HG03439 (cell line): ENCODE measurements at regions not wholly inside any gene's neighbourhood (a gene's known extent, or its start where the extent isn't known, plus 50 kb on each side); places are given as distances from the start of the nearest gene placed in this dataset.
A peak's percentile ranks its signal among the peaks of the same experiment; 100 is the strongest.
"Not testable (repeated sequence)": the region's sequence is repeated elsewhere in the genome, so short reads cannot be mapped to it uniquely, and the experiment has no call there.

ENCODE experiments used
- ATAC-seq: cut with Tn5 transposase; IDR thresholded peaks from one replicate; pipeline ENCODE4 v1.9.1; 2021; ENCODE audit warnings: mild to moderate bottlenecking, moderate library complexity; ENCODE audit not compliant: unreplicated experiment

GRCh38 chrX:40852586-40852985, 117.2 kb upstream of the MED14 start:
- no peak for ATAC-seq

- ATAC-seq = no peak
Observed at GRCh38 chrX:40853004-40853815, 117.9 kb upstream of the MED14 start.

- ATAC-seq = no peak
Observed at GRCh38 chrX:40853816-40854123, 118.4 kb upstream of the MED14 start.

GRCh38 chrX:40854242-40854641, 118.9 kb upstream of the MED14 start:
- no peak for ATAC-seq

GRCh38 chrX:40855411-40855810, 120.1 kb upstream of the MED14 start:
- ATAC-seq = no peak

- no peak for ATAC-seq
Observed at GRCh38 chrX:40855932-40856515, 120.7 kb upstream of the MED14 start.

- ATAC-seq = not testable (repeated sequence)
Observed at GRCh38 chrX:40861952-40862554, 126.7 kb upstream of the MED14 start.

GRCh38 chrX:40863260-40863659, 127.9 kb upstream of the MED14 start:
- ATAC-seq = not testable (repeated sequence)

- no peak for ATAC-seq
Observed at GRCh38 chrX:40863671-40864070, 128.3 kb upstream of the MED14 start.

GRCh38 chrX:40864972-40865371, 129.6 kb upstream of the MED14 start:
- no peak for ATAC-seq

- ATAC-seq = no peak
Observed at GRCh38 chrX:40866893-40867292, 131.6 kb upstream of the MED14 start.

GRCh38 chrX:40867352-40867751, 132.0 kb upstream of the MED14 start:
- no peak for ATAC-seq

- no peak for ATAC-seq
Observed at GRCh38 chrX:40868868-40869267, 133.5 kb upstream of the MED14 start.

GRCh38 chrX:40870982-40871381, 135.6 kb upstream of the MED14 start:
- ATAC-seq = not testable (repeated sequence)

GRCh38 chrX:40871385-40872082, 136.2 kb upstream of the MED14 start:
- ATAC-seq = peak; percentile 74

GRCh38 chrX:40872351-40872750, 137.0 kb upstream of the MED14 start:
- ATAC-seq = no peak

GRCh38 chrX:40875476-40875875, 140.1 kb upstream of the MED14 start:
- ATAC-seq = no peak

GRCh38 chrX:40877887-40878286, 142.5 kb upstream of the MED14 start:
- no peak for ATAC-seq

GRCh38 chrX:40878766-40879165, 143.4 kb upstream of the MED14 start:
- no peak for ATAC-seq

- ATAC-seq = not testable (repeated sequence)
Observed at GRCh38 chrX:40879172-40879571, 143.8 kb upstream of the MED14 start.

GRCh38 chrX:40880712-40881111, 145.4 kb upstream of the MED14 start:
- ATAC-seq = no peak
